Stomach (tissue), 4 donors: ENCODE measurements at regions not wholly inside any gene's neighbourhood (a gene's known extent, or its start where the extent isn't known, plus 50 kb on each side); places are given as distances from the start of the nearest gene placed in this dataset.

Source experiments
- POLR2AphosphoS5 ChIP-seq, 3 donors: sonication (generic); formaldehyde crosslinking; IDR thresholded peaks; one replicate each; pipeline ENCODE4 v1.6.1; 2016; ENCODE audit warnings: antibody characterized with exemption in 3 of 3
- TF ChIP-seq, protein P1 (sequence below), 7 experiments: fragments of 450-650 bp in 4 of 7; fragments of 200-600 bp in 3 of 7; sonication (generic) in 3 of 7; IDR thresholded peaks; one replicate each; pipeline ENCODE4 v1.5.1; 2016 to 2019; ENCODE audit warnings: antibody characterized with exemption in 7 of 7, control low read depth in 2 of 7, mild to moderate bottlenecking in 1 of 7

DNA sequence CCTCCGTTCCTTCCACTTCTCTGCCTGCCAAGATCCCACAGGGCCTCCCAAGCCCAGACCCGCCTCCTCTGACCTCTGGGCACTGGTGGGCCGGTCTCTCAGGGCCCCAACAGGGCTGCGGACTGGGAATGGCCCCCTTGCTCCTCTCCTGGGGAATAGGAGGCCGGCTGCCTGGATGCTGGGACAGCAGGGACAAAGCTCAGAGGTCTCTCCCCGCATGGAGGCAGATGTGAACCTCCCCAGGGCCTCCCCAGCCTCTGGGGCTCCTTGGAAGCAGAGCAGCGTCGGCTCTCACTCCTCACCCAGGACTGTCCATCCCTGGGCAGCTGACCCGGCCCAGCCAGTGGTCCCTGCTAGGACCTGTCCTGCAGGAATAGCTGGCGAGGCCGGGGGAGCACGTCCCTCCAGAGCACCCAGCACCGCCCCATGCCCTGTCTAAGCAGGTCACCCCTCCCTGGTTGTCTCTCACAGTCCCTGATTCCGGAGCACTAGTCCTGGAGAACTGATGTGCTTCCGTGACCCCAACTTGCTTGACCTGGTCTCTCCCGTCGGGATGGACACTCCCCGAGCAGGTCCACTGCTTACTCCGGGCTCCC is 85.8 kb downstream of the RTL6 start:
- TF ChIP-seq, protein P1, sequence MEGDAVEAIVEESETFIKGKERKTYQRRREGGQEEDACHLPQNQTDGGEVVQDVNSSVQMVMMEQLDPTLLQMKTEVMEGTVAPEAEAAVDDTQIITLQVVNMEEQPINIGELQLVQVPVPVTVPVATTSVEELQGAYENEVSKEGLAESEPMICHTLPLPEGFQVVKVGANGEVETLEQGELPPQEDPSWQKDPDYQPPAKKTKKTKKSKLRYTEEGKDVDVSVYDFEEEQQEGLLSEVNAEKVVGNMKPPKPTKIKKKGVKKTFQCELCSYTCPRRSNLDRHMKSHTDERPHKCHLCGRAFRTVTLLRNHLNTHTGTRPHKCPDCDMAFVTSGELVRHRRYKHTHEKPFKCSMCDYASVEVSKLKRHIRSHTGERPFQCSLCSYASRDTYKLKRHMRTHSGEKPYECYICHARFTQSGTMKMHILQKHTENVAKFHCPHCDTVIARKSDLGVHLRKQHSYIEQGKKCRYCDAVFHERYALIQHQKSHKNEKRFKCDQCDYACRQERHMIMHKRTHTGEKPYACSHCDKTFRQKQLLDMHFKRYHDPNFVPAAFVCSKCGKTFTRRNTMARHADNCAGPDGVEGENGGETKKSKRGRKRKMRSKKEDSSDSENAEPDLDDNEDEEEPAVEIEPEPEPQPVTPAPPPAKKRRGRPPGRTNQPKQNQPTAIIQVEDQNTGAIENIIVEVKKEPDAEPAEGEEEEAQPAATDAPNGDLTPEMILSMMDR (IDR thresholded peaks at IDR 0.05): no peak
- no peak for TF ChIP-seq POLR2AphosphoS5 (IDR thresholded peaks at IDR 0.05)
